Anterior cingulate cortex (tissue), 58 donors: ENCODE measurements at regions not wholly inside any gene's neighbourhood (a gene's known extent, or its start where the extent isn't known, plus 50 kb on each side); places are given as distances from the start of the nearest gene placed in this dataset.

Experiments
- DNase-seq, 58 donors: peaks; one replicate each; lab custom pipeline; 2025; lab: John Stamatoyannopoulos, UW

- DNase-seq: no peak
Measured at GRCh38 chr12:27382924-27383323, 50.3 kb downstream of the BMAL2 start.

GRCh38 chr12:27383429-27384260 is 51.0 kb downstream of the BMAL2 start:
- DNase-seq: peak in 18 of 58 donors; percentile 1 to 49 (median 12)

- DNase-seq: no peak
Measured at GRCh38 chr12:27384261-27384590, 51.6 kb downstream of the BMAL2 start.

GRCh38 chr12:27385766-27386564 is 53.3 kb downstream of the BMAL2 start:
- DNase-seq: peak in 6 of 58 donors; percentile 1 to 19 (median 6)

- no peak for DNase-seq
Measured at GRCh38 chr12:27387473-27387872, 54.8 kb downstream of the BMAL2 start.

GRCh38 chr12:27388650-27389049 is 56.0 kb downstream of the BMAL2 start:
- DNase-seq: no peak

GRCh38 chr12:27394676-27395075 is 51.9 kb upstream of the SMCO2 start:
- DNase-seq: no peak

GRCh38 chr12:27396216-27396815 is 50.2 kb upstream of the SMCO2 start:
- peak in 29 of 58 donors; percentile 5 to 76 (median 29) for DNase-seq
